Stimulated activated CD8-positive, alpha-beta memory T cell treated with anti-CD3 and anti-CD28 coated beads, Interleukin-15, amount 100 ng/mL, for 24 hours (primary cell): ENCODE measurements at regions not wholly inside any gene's neighbourhood (a gene's known extent, or its start where the extent isn't known, plus 50 kb on each side); places are given as distances from the start of the nearest gene placed in this dataset.

Experiments used
- DNase-seq: peaks from one replicate; pipeline ENCODE4 v3.0.0-alpha.2; 2020; ENCODE audit warnings: low read depth

GRCh38 chr14:53807542-53807941, 149.1 kb downstream of the BMP4 start:
- no peak for DNase-seq

- no peak for DNase-seq
These were observed 149.5 kb downstream of the BMP4 start for GRCh38 chr14:53807108-53807507.

GRCh38 chr14:53796734-53797133, 159.9 kb downstream of the BMP4 start:
- no peak for DNase-seq

- no peak for DNase-seq
These were observed 162.7 kb downstream of the BMP4 start for GRCh38 chr14:53793790-53794505.

GRCh38 chr14:53792909-53793308, 163.7 kb downstream of the BMP4 start:
- DNase-seq: no peak

GRCh38 chr14:53790731-53791500, 165.7 kb downstream of the BMP4 start:
- no peak for DNase-seq

GRCh38 chr14:53788566-53788965, 168.1 kb downstream of the BMP4 start:
- no peak for DNase-seq

GRCh38 chr14:53786045-53786444, 170.6 kb downstream of the BMP4 start:
- no peak for DNase-seq

GRCh38 chr14:53784688-53785087, 171.9 kb downstream of the BMP4 start:
- DNase-seq: no peak

GRCh38 chr14:53783256-53783655, 173.4 kb downstream of the BMP4 start:
- DNase-seq: no peak

GRCh38 chr14:53780051-53780555, 176.5 kb downstream of the BMP4 start:
- no peak for DNase-seq

GRCh38 chr14:53779301-53779700, 177.3 kb downstream of the BMP4 start:
- no peak for DNase-seq

GRCh38 chr14:53778263-53778662, 178.4 kb downstream of the BMP4 start:
- DNase-seq: no peak

GRCh38 chr14:53772936-53773335, 183.7 kb downstream of the BMP4 start:
- DNase-seq: no peak

GRCh38 chr14:53767566-53767965, 189.1 kb downstream of the BMP4 start:
- DNase-seq: no peak

GRCh38 chr14:53766601-53767000, 190.0 kb downstream of the BMP4 start:
- DNase-seq: no peak

GRCh38 chr14:53766106-53766505, 190.5 kb downstream of the BMP4 start:
- DNase-seq: no peak

GRCh38 chr14:53764846-53765245, 191.8 kb downstream of the BMP4 start:
- DNase-seq: no peak

- DNase-seq: no peak
These were observed 198.5 kb downstream of the BMP4 start for GRCh38 chr14:53758141-53758540.

GRCh38 chr14:53757732-53758131, 198.9 kb downstream of the BMP4 start:
- no peak for DNase-seq

GRCh38 chr14:53751650-53752049, 205.0 kb downstream of the BMP4 start:
- DNase-seq: no peak

- no peak for DNase-seq
These were observed 207.9 kb downstream of the BMP4 start for GRCh38 chr14:53748691-53749090.

- DNase-seq: no peak
These were observed 211.8 kb downstream of the BMP4 start for GRCh38 chr14:53744857-53745256.
